WTC11 (cell line): ENCODE measurements at regions not wholly inside any gene's neighbourhood (a gene's known extent, or its start where the extent isn't known, plus 50 kb on each side); places are given as distances from the start of the nearest gene placed in this dataset.
"Not testable (repeated sequence)": the region's sequence is repeated elsewhere in the genome, so short reads cannot be mapped to it uniquely, and the experiment has no call there.

Experiments
- ATAC-seq: fragments of 200-7000 bp; cut with Tn5 transposase; 2 replicates; pipeline ENCODE4 v1.10.0; 2021; ENCODE audit warnings: mild to moderate bottlenecking, moderate library complexity
- CTCF ChIA-PET: fragments of 300-600 bp; sonication (Branson Sonifier 250); formaldehyde crosslinking; loops from one replicate; lab custom pipeline; 2021; ENCODE audit warnings: antibody characterized with exemption; lab: Charles Lee
- POLR2A ChIA-PET: fragments of 350-600 bp; sonication (Branson Sonifier 250); formaldehyde crosslinking; loops from one replicate; lab custom pipeline; 2021; ENCODE audit warnings: antibody characterized with exemption; lab: Charles Lee
- DNase-seq: peaks from one replicate; pipeline ENCODE4 v3.0.0; 2021; ENCODE audit warnings: low spot score
- H3K27ac Mint-ChIP-seq: 2 replicates; pipeline ENCODE4 v1.8.0; 2021; ENCODE audit warnings: mixed read lengths
- H3K27me3 Mint-ChIP-seq: 2 replicates; pipeline ENCODE4 v1.8.0; 2021; ENCODE audit warnings: low read depth, mild to moderate bottlenecking, moderate library complexity, mixed read lengths
- H3K36me3 Mint-ChIP-seq: 2 replicates; pipeline ENCODE4 v1.8.0; 2021; ENCODE audit warnings: mixed read lengths
- H3K4me1 Mint-ChIP-seq: 2 replicates; pipeline ENCODE4 v1.8.0; 2022; ENCODE audit warnings: mixed read lengths
- H3K4me3 Mint-ChIP-seq: 2 replicates; pipeline ENCODE4 v1.8.0; 2021; ENCODE audit warnings: mild to moderate bottlenecking, moderate library complexity, mixed read lengths
- H3K9me3 Mint-ChIP-seq: 2 replicates; pipeline ENCODE4 v1.8.0; 2021; ENCODE audit warnings: mixed read lengths
- ELF4 ChIP-seq: sonication (generic); formaldehyde crosslinking; IDR thresholded peaks from 2 replicates; pipeline ENCODE4 v1.8.1; 2022; ENCODE audit warnings: low read depth, mild to moderate bottlenecking, moderate library complexity, missing genetic modification reagents
- ESRRA ChIP-seq: sonication (generic); formaldehyde crosslinking; IDR thresholded peaks from 2 replicates; pipeline ENCODE4 v1.8.1; 2022; ENCODE audit warnings: mild to moderate bottlenecking, missing genetic modification reagents, borderline replicate concordance
- ETV6 ChIP-seq: sonication (generic); formaldehyde crosslinking; IDR thresholded peaks from 2 replicates; pipeline ENCODE4 v1.8.1; 2022; ENCODE audit warnings: mild to moderate bottlenecking, missing genetic modification reagents
- FOXJ3 ChIP-seq: sonication (generic); formaldehyde crosslinking; IDR thresholded peaks from 2 replicates; pipeline ENCODE4 v1.9.0; 2021; ENCODE audit warnings: missing genetic modification reagents, mild to moderate bottlenecking, borderline replicate concordance
- GABPB1 ChIP-seq: sonication (generic); formaldehyde crosslinking; IDR thresholded peaks from 2 replicates; pipeline ENCODE4 v1.8.1; 2023; ENCODE audit warnings: mild to moderate bottlenecking, missing genetic modification reagents
- JUN ChIP-seq: sonication (generic); formaldehyde crosslinking; IDR thresholded peaks from 2 replicates; pipeline ENCODE4 v1.8.0; 2023; ENCODE audit warnings: mild to moderate bottlenecking, missing genetic modification reagents
- KAT7 ChIP-seq: sonication (generic); formaldehyde crosslinking; IDR thresholded peaks from 2 replicates; pipeline ENCODE4 v1.8.1; 2023; ENCODE audit warnings: missing genetic modification reagents, mild to moderate bottlenecking, borderline replicate concordance
- NFYB ChIP-seq: sonication (generic); formaldehyde crosslinking; conservative IDR thresholded peaks from 2 replicates; pipeline ENCODE4 v1.8.0; 2022; ENCODE audit warnings: low read depth, missing genetic modification reagents
- PRRX2 ChIP-seq: fragments of 250-450 bp; sonication (Bioruptor Pico); IDR thresholded peaks from 2 replicates; pipeline ENCODE4 v1.8.0; 2021; ENCODE audit warnings: mild to moderate bottlenecking
- ZNF219 ChIP-seq: sonication (generic); formaldehyde crosslinking; IDR thresholded peaks from 2 replicates; pipeline ENCODE4 v1.8.0; 2023; ENCODE audit warnings: missing genetic modification reagents, mild to moderate bottlenecking, borderline replicate concordance
- ZNF396 ChIP-seq: fragments of 250-450 bp; sonication (Bioruptor Pico); IDR thresholded peaks from 2 replicates; pipeline ENCODE4 v1.8.0; 2021; ENCODE audit warnings: mild to moderate bottlenecking, moderate library complexity, borderline replicate concordance
- ZNF416 ChIP-seq: fragments of 250-450 bp; sonication (Bioruptor Pico); IDR thresholded peaks from 2 replicates; pipeline ENCODE4 v1.9.0; 2021; ENCODE audit warnings: mild to moderate bottlenecking, inconsistent platforms
- TF ChIP-seq, protein P1 (sequence below): sonication (generic); formaldehyde crosslinking; IDR thresholded peaks from 2 replicates; pipeline ENCODE4 v1.8.1; 2023; ENCODE audit warnings: mild to moderate bottlenecking, missing genetic modification reagents, borderline replicate concordance
- TF ChIP-seq, protein P2 (sequence below): sonication (generic); formaldehyde crosslinking; IDR thresholded peaks from 2 replicates; pipeline ENCODE4 v1.8.1; 2023; ENCODE audit warnings: mild to moderate bottlenecking, missing genetic modification reagents
- TF ChIP-seq, protein P3 (sequence below): sonication (generic); formaldehyde crosslinking; IDR thresholded peaks from 2 replicates; pipeline ENCODE4 v1.8.1; 2023; ENCODE audit warnings: mild to moderate bottlenecking, moderate library complexity, missing genetic modification reagents
- TF ChIP-seq, protein P4 (sequence below): sonication (generic); formaldehyde crosslinking; IDR thresholded peaks from 2 replicates; pipeline ENCODE4 v1.8.0; 2022; ENCODE audit warnings: mild to moderate bottlenecking, missing genetic modification reagents
- TF ChIP-seq, protein P5 (sequence below): fragments of 250-450 bp; sonication (Bioruptor Pico); IDR thresholded peaks from 2 replicates; pipeline ENCODE4 v1.9.0; 2021; ENCODE audit warnings: moderate library complexity, mild to moderate bottlenecking, inconsistent platforms, borderline replicate concordance
- TF ChIP-seq, protein P6 (sequence below): sonication (generic); formaldehyde crosslinking; IDR thresholded peaks from 2 replicates; pipeline ENCODE4 v1.8.1; 2022; ENCODE audit warnings: low read depth, mild to moderate bottlenecking, moderate library complexity, missing genetic modification reagents, borderline replicate concordance
- TF ChIP-seq, protein P7 (sequence below): sonication (generic); formaldehyde crosslinking; IDR thresholded peaks from 2 replicates; pipeline ENCODE4 v1.8.1; 2023; ENCODE audit warnings: mild to moderate bottlenecking, missing genetic modification reagents, moderate library complexity
- TF ChIP-seq, protein P8 (sequence below): fragments of 250-450 bp; sonication (Bioruptor Pico); IDR thresholded peaks from 2 replicates; pipeline ENCODE4 v1.9.0; 2021; ENCODE audit warnings: mild to moderate bottlenecking

DNA sequence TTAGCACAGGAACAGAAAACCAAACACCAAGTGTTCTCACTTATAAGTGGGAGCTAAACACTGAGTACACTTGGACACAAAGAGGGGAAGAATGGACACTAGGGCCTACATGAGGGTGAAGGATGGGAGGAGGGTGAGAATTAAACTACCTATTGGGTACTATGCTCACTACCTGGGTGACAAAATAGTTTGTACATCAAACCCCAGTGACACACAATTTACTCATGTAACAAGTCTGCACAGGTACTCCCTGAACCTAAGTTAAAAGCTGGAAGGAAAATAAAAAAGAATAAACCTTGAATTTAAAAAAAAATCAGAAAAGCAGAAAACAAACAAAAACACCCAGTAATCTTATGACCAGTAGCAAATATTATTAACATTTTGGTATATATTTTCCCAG lies 188.6 kb downstream of the TFAP2B start:
- Mint-ChIP-seq H3K4me1 (no peaks in the 10 kb centered on the region), H3K36me3 (no peaks in the 10 kb centered on the region), H3K4me3 (no peak overlapping the region), H3K27me3 (no peaks in the 10 kb centered on the region), H3K9me3 (peaks cover 10% of the 10 kb centered on the region), H3K27ac (no peak overlapping the region)
- TF ChIP-seq PRRX2 (no peak), ZNF396 (CRISPR knock-in tag) (no peak), GABPB1 (CRISPR knock-in tag) (no peak), ETV6 (CRISPR knock-in tag) (no peak), ESRRA (CRISPR knock-in tag) (no peak), ZNF416 (CRISPR knock-in tag) (no peak), KAT7 (CRISPR knock-in tag) (no peak), ZNF219 (CRISPR knock-in tag) (no peak), JUN (CRISPR knock-in tag) (no peak), NFYB (CRISPR knock-in tag) (no peak), FOXJ3 (CRISPR knock-in tag) (no peak), ELF4 (CRISPR knock-in tag) (no peak)
- TF ChIP-seq, protein P1, sequence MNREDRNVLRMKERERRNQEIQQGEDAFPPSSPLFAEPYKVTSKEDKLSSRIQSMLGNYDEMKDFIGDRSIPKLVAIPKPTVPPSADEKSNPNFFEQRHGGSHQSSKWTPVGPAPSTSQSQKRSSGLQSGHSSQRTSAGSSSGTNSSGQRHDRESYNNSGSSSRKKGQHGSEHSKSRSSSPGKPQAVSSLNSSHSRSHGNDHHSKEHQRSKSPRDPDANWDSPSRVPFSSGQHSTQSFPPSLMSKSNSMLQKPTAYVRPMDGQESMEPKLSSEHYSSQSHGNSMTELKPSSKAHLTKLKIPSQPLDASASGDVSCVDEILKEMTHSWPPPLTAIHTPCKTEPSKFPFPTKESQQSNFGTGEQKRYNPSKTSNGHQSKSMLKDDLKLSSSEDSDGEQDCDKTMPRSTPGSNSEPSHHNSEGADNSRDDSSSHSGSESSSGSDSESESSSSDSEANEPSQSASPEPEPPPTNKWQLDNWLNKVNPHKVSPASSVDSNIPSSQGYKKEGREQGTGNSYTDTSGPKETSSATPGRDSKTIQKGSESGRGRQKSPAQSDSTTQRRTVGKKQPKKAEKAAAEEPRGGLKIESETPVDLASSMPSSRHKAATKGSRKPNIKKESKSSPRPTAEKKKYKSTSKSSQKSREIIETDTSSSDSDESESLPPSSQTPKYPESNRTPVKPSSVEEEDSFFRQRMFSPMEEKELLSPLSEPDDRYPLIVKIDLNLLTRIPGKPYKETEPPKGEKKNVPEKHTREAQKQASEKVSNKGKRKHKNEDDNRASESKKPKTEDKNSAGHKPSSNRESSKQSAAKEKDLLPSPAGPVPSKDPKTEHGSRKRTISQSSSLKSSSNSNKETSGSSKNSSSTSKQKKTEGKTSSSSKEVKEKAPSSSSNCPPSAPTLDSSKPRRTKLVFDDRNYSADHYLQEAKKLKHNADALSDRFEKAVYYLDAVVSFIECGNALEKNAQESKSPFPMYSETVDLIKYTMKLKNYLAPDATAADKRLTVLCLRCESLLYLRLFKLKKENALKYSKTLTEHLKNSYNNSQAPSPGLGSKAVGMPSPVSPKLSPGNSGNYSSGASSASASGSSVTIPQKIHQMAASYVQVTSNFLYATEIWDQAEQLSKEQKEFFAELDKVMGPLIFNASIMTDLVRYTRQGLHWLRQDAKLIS (CRISPR knock-in tag) = no peak
- TF ChIP-seq, protein P2, sequence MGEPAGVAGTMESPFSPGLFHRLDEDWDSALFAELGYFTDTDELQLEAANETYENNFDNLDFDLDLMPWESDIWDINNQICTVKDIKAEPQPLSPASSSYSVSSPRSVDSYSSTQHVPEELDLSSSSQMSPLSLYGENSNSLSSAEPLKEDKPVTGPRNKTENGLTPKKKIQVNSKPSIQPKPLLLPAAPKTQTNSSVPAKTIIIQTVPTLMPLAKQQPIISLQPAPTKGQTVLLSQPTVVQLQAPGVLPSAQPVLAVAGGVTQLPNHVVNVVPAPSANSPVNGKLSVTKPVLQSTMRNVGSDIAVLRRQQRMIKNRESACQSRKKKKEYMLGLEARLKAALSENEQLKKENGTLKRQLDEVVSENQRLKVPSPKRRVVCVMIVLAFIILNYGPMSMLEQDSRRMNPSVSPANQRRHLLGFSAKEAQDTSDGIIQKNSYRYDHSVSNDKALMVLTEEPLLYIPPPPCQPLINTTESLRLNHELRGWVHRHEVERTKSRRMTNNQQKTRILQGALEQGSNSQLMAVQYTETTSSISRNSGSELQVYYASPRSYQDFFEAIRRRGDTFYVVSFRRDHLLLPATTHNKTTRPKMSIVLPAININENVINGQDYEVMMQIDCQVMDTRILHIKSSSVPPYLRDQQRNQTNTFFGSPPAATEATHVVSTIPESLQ (CRISPR knock-in tag) = no peak
- TF ChIP-seq, protein P3, sequence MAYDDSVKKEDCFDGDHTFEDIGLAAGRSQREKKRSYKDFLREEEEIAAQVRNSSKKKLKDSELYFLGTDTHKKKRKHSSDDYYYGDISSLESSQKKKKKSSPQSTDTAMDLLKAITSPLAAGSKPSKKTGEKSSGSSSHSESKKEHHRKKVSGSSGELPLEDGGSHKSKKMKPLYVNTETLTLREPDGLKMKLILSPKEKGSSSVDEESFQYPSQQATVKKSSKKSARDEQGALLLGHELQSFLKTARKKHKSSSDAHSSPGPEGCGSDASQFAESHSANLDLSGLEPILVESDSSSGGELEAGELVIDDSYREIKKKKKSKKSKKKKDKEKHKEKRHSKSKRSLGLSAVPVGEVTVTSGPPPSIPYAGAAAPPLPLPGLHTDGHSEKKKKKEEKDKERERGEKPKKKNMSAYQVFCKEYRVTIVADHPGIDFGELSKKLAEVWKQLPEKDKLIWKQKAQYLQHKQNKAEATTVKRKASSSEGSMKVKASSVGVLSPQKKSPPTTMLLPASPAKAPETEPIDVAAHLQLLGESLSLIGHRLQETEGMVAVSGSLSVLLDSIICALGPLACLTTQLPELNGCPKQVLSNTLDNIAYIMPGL = no peak
- TF ChIP-seq, protein P4, sequence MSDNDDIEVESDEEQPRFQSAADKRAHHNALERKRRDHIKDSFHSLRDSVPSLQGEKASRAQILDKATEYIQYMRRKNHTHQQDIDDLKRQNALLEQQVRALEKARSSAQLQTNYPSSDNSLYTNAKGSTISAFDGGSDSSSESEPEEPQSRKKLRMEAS (CRISPR knock-in tag) = no peak
- TF ChIP-seq, protein P5, sequence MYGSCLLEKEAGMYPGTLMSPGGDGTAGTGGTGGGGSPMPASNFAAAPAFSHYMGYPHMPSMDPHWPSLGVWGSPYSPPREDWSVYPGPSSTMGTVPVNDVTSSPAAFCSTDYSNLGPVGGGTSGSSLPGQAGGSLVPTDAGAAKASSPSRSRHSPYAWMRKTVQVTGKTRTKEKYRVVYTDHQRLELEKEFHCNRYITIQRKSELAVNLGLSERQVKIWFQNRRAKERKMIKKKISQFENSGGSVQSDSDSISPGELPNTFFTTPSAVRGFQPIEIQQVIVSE (CRISPR knock-in tag) = no peak
- TF ChIP-seq, protein P6, sequence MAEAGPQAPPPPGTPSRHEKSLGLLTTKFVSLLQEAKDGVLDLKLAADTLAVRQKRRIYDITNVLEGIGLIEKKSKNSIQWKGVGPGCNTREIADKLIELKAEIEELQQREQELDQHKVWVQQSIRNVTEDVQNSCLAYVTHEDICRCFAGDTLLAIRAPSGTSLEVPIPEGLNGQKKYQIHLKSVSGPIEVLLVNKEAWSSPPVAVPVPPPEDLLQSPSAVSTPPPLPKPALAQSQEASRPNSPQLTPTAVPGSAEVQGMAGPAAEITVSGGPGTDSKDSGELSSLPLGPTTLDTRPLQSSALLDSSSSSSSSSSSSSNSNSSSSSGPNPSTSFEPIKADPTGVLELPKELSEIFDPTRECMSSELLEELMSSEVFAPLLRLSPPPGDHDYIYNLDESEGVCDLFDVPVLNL (CRISPR knock-in tag) = no peak
- TF ChIP-seq, protein P7, sequence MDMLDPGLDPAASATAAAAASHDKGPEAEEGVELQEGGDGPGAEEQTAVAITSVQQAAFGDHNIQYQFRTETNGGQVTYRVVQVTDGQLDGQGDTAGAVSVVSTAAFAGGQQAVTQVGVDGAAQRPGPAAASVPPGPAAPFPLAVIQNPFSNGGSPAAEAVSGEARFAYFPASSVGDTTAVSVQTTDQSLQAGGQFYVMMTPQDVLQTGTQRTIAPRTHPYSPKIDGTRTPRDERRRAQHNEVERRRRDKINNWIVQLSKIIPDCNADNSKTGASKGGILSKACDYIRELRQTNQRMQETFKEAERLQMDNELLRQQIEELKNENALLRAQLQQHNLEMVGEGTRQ (CRISPR knock-in tag) = no peak
- TF ChIP-seq, protein P8, sequence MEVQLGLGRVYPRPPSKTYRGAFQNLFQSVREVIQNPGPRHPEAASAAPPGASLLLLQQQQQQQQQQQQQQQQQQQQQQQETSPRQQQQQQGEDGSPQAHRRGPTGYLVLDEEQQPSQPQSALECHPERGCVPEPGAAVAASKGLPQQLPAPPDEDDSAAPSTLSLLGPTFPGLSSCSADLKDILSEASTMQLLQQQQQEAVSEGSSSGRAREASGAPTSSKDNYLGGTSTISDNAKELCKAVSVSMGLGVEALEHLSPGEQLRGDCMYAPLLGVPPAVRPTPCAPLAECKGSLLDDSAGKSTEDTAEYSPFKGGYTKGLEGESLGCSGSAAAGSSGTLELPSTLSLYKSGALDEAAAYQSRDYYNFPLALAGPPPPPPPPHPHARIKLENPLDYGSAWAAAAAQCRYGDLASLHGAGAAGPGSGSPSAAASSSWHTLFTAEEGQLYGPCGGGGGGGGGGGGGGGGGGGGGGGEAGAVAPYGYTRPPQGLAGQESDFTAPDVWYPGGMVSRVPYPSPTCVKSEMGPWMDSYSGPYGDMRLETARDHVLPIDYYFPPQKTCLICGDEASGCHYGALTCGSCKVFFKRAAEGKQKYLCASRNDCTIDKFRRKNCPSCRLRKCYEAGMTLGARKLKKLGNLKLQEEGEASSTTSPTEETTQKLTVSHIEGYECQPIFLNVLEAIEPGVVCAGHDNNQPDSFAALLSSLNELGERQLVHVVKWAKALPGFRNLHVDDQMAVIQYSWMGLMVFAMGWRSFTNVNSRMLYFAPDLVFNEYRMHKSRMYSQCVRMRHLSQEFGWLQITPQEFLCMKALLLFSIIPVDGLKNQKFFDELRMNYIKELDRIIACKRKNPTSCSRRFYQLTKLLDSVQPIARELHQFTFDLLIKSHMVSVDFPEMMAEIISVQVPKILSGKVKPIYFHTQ (CRISPR knock-in tag) = no peak
- no peak for DNase-seq
- POLR2A ChIA-PET = no interaction called here
- no peak for ATAC-seq
- CTCF ChIA-PET = no interaction called here

DNA sequence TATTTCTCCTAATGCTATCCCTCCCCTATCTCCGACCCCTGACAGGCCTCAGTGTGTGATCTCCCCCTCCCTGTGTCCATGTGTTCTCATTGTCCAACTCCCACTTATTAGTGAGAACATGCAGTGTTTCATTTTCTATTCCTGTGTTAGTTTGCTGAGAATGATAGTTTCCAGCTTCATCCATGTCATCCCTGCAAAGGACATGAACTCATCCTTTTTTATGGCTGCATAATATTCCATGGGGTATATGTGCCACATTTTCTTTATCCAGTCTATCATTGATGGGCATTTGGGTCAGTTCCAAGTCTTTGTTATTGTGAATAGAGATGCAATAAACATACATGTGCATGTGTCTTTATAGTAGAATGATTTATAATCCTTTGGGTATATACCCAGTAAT lies 190.0 kb downstream of the TFAP2B start:
- H3K27me3 Mint-ChIP-seq, H3K4me1 Mint-ChIP-seq, POLR2A ChIA-PET, H3K36me3 Mint-ChIP-seq, DNase-seq, H3K27ac Mint-ChIP-seq, CTCF ChIA-PET, ATAC-seq, H3K4me3 Mint-ChIP-seq: not testable (repeated sequence)
- peaks cover 10% of the 10 kb centered on the region for H3K9me3 Mint-ChIP-seq
